ENCODE measurements at regions not wholly inside any gene's neighbourhood (a gene's known extent, or its start where the extent isn't known, plus 50 kb on each side); places are given as distances from the start of the nearest gene placed in this dataset.
"Not testable (repeated sequence)": the region's sequence is repeated elsewhere in the genome, so short reads cannot be mapped to it uniquely, and the experiment has no call there.

DNA sequence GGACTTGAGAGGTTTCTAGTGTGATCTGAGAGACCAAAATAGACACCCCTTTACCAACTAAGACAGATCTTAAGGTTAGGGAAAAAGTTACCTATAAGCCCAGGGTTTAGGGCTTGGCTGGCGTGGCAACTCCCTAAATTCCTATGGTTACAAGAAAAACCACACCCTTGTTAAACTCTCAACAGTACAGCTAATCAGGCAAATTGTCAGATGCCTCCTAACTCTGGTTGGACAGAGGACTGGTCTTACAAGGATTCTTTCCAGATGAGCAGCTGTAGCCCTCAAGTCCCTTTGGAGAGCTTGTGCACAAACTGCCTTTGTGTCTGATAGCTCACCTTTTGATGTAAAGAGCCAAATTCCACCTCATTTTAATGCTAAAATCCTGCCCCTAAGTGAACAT, 136.9 kb downstream of the BCL2L11 start:
- not testable (repeated sequence) for H4K20me1 ChIP-seq (ENCODE audit: insufficient read depth, low read length, poor library complexity, severe bottlenecking); H3K9me3 ChIP-seq (ENCODE audit: insufficient read depth, low read depth, low read length)

DNA sequence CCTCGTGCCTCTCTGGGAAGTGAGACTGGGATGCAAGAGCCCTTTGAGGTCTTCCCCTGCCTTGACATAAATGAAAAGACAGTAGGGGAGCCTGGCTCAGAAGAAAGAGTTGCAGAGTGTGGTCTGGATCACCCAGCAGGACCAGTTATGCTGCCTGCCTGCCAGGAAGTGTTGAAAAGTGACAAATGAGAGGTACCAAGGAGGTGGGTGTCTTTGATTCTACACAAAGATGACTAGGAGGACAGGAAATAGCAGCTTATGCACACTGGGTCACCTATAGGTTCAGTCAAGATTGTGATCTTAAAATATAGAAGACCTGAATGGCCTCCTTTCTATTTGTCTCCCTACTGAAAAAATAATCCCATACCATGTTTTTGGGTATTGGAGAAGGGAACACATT, 137.6 kb downstream of the BCL2L11 start:
- not testable (repeated sequence) for H3K9ac ChIP-seq (ENCODE audit: low read depth, low read length, poor library complexity, severe bottlenecking); H3K9me3 ChIP-seq (ENCODE audit: insufficient read depth, low read depth, low read length); H3K4me3 ChIP-seq (ENCODE audit: low read length, poor library complexity, severe bottlenecking); H3K79me2 ChIP-seq (ENCODE audit: insufficient read depth, low read length); H3K36me3 ChIP-seq (ENCODE audit: insufficient read depth, low read length); H3K9me2 ChIP-seq (replicated peaks; ENCODE audit: low read depth, low read length); H3F3A ChIP-seq (ENCODE audit: low read depth); H4K20me1 ChIP-seq (ENCODE audit: insufficient read depth, low read length, poor library complexity, severe bottlenecking); H3K27me3 ChIP-seq (ENCODE audit: insufficient read depth, low read length, poor library complexity, severe bottlenecking); H3K4me1 ChIP-seq (ENCODE audit: insufficient read depth, low read length, poor library complexity, severe bottlenecking); H2AFZ ChIP-seq (ENCODE audit: low read length); H3K4me2 ChIP-seq (ENCODE audit: low read depth, low read length, poor library complexity, severe bottlenecking)

More for the DNA sequence above, 136.9 kb downstream of the BCL2L11 start:
- H3K9me2 ChIP-seq (replicated peaks; ENCODE audit: low read depth, low read length); H3K36me3 ChIP-seq (ENCODE audit: insufficient read depth, low read length); H3F3A ChIP-seq (ENCODE audit: low read depth); H3K27me3 ChIP-seq (ENCODE audit: insufficient read depth, low read length, poor library complexity, severe bottlenecking); H3K4me1 ChIP-seq (ENCODE audit: insufficient read depth, low read length, poor library complexity, severe bottlenecking); H3K79me2 ChIP-seq (ENCODE audit: insufficient read depth, low read length); H3K4me2 ChIP-seq (ENCODE audit: low read depth, low read length, poor library complexity, severe bottlenecking); H3K4me3 ChIP-seq (ENCODE audit: low read length, poor library complexity, severe bottlenecking); H3K9ac ChIP-seq (ENCODE audit: low read depth, low read length, poor library complexity, severe bottlenecking); H2AFZ ChIP-seq (ENCODE audit: low read length): not testable (repeated sequence)

DNA sequence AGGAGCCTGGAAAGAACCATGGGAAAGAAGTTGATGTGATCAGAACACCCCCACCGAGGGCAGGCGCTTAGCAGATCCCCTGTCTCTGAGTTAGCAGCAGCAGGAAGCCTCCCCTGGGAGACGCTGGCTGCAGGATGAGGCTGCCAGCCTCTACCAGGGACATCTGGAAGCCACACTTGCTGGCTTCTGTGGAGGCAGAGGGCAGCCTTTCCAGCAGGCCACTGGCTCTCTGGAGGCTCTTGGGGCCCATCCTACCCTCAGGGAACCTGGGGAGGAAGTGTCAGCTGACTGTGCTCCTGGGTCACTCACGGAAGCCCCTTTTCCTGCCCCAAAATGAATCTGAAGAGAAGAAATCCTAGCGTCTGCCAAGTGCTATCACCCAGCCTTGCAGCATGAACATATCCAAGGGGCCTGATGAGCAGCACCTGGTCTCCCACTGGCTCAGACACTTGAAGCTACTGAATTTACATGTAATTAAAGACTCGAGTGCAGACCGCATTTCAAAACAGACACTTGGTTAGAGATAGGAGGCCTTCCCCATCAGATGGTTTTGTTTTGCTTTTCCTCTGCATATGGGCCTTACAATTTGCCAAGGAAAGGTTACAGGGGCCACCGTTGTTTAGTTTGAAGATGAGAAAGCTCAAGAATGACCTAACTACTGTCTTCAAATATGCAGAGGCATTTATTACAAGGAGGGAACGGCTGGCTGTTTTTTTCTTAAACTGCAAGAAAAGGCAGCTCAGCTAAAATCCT, 142.1 kb downstream of the BCL2L11 start:
- H3F3A ChIP-seq (ENCODE audit: low read depth); H4K20me1 ChIP-seq (ENCODE audit: insufficient read depth, low read length, poor library complexity, severe bottlenecking); H3K9ac ChIP-seq (ENCODE audit: low read depth, low read length, poor library complexity, severe bottlenecking); H3K27me3 ChIP-seq (ENCODE audit: insufficient read depth, low read length, poor library complexity, severe bottlenecking); H3K9me2 ChIP-seq (replicated peaks; ENCODE audit: low read depth, low read length); H3K4me1 ChIP-seq (ENCODE audit: insufficient read depth, low read length, poor library complexity, severe bottlenecking); H3K4me3 ChIP-seq (ENCODE audit: low read length, poor library complexity, severe bottlenecking); H3K79me2 ChIP-seq (ENCODE audit: insufficient read depth, low read length); H3K9me3 ChIP-seq (ENCODE audit: insufficient read depth, low read depth, low read length); H3K4me2 ChIP-seq (ENCODE audit: low read depth, low read length, poor library complexity, severe bottlenecking); H3K36me3 ChIP-seq (ENCODE audit: insufficient read depth, low read length); H2AFZ ChIP-seq (ENCODE audit: low read length): not testable (repeated sequence)

DNA sequence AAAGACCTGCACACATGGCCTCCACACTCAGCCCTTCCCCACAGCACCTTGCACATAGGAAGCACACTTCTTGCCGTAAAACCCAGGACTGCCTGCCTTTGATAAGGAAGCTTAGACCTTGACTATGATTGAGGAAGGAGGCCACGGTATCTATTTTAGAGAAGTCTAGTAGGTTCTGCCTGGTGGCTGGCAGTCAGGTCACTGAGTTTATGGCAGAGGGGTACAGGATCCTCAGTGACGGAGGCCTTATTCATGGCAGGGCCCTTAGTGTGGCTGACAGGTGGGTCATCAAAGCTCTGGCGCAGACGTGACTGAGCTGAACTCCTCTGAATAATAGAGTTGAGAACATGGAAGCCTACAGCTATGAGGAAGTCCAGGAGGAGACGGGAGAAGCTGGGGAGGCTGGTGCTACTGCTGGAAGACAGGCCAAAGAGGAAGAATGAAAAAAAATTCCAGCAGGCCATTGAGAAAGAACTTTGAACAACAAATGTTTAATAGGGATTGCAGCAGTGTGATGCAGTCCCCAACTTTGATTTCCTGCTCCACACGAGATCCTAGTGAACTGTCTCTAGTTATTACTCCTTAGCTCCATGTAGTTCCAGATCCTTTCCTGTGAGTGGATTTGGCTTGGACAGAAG, 142.8 kb downstream of the BCL2L11 start:
- H3K4me1 ChIP-seq (ENCODE audit: insufficient read depth, low read length, poor library complexity, severe bottlenecking): not testable (repeated sequence)

DNA sequence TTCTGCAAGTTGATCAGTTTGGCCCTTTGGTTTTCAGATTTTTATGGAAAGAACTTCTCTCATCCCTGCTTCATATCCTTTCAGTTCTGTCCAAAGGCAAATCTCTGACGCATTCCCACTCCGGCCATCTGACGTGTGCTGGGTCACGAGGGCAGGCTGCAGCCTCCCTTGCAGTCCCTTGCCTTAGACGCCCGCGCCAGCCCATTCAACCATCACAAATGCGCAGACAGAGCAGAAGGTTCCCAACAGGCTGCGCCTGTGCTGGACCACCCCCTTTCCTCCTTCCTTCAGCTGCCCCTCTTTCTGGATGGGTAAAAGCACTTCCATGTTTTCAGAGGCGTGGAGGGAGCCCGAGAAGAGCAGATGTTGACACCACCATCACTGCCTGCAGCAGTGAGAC, 144.2 kb downstream of the BCL2L11 start:
- H4K20me1 ChIP-seq (ENCODE audit: insufficient read depth, low read length, poor library complexity, severe bottlenecking); H3K4me1 ChIP-seq (ENCODE audit: insufficient read depth, low read length, poor library complexity, severe bottlenecking); H3F3A ChIP-seq (ENCODE audit: low read depth); H2AFZ ChIP-seq (ENCODE audit: low read length); H3K9me3 ChIP-seq (ENCODE audit: insufficient read depth, low read depth, low read length); H3K79me2 ChIP-seq (ENCODE audit: insufficient read depth, low read length); H3K4me2 ChIP-seq (ENCODE audit: low read depth, low read length, poor library complexity, severe bottlenecking); H3K4me3 ChIP-seq (ENCODE audit: low read length, poor library complexity, severe bottlenecking); H3K9ac ChIP-seq (ENCODE audit: low read depth, low read length, poor library complexity, severe bottlenecking); H3K9me2 ChIP-seq (replicated peaks; ENCODE audit: low read depth, low read length); H3K36me3 ChIP-seq (ENCODE audit: insufficient read depth, low read length); H3K27me3 ChIP-seq (ENCODE audit: insufficient read depth, low read length, poor library complexity, severe bottlenecking): not testable (repeated sequence)

More for the DNA sequence above, 142.8 kb downstream of the BCL2L11 start:
- H3K4me2 ChIP-seq (ENCODE audit: low read depth, low read length, poor library complexity, severe bottlenecking); H3K9me2 ChIP-seq (replicated peaks; ENCODE audit: low read depth, low read length); H3K27me3 ChIP-seq (ENCODE audit: insufficient read depth, low read length, poor library complexity, severe bottlenecking); H3F3A ChIP-seq (ENCODE audit: low read depth); H3K36me3 ChIP-seq (ENCODE audit: insufficient read depth, low read length); H4K20me1 ChIP-seq (ENCODE audit: insufficient read depth, low read length, poor library complexity, severe bottlenecking); H2AFZ ChIP-seq (ENCODE audit: low read length); H3K4me3 ChIP-seq (ENCODE audit: low read length, poor library complexity, severe bottlenecking); H3K79me2 ChIP-seq (ENCODE audit: insufficient read depth, low read length); H3K9ac ChIP-seq (ENCODE audit: low read depth, low read length, poor library complexity, severe bottlenecking); H3K9me3 ChIP-seq (ENCODE audit: insufficient read depth, low read depth, low read length): not testable (repeated sequence)

DNA sequence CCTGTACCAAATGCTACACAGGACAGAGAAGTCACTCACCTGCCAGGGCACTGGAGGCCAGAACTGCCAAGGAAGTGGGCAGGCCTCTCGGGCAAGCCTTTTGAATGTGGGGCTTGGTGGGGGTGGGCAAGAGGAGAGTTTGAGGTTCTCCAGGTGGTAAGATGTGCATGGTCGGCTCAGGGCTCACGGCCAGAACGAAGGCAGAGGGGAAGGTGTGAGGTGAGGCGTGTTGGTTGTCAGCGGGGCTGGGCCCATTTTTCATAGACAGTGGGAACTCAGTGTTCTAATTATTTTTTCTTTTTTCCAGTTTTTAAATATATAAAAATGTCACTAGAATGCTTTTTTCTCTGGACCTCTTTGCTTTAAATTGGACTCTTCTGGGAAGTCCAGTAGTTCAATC, 145.8 kb downstream of the BCL2L11 start:
- not testable (repeated sequence) for H2AFZ ChIP-seq (ENCODE audit: low read length); H3K9me3 ChIP-seq (ENCODE audit: insufficient read depth, low read depth, low read length); H3K27me3 ChIP-seq (ENCODE audit: insufficient read depth, low read length, poor library complexity, severe bottlenecking)

DNA sequence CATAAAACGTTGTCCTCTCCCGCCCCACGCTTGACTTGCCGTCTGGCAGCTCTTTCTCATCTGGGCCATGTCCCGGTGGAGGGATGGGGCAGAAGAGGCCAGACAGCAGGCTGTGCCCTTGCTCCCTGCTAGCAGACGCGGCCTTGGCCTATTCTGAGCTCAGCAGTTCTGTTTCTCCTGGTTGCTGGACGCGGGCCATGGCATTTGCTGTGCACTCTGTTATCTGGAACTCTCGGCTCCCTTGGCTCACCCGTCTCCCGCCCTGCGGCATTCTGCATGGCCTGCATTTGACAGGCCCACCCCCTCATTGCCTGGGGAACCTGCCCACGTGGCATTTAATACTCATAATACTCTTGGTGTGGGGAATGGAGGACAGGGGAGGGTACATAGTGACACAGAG, 146.3 kb downstream of the BCL2L11 start:
- not testable (repeated sequence) for H3K4me3 ChIP-seq (ENCODE audit: low read length, poor library complexity, severe bottlenecking); H3K36me3 ChIP-seq (ENCODE audit: insufficient read depth, low read length); H3K9ac ChIP-seq (ENCODE audit: low read depth, low read length, poor library complexity, severe bottlenecking); H3K79me2 ChIP-seq (ENCODE audit: insufficient read depth, low read length); H3K9me3 ChIP-seq (ENCODE audit: insufficient read depth, low read depth, low read length); H3K27me3 ChIP-seq (ENCODE audit: insufficient read depth, low read length, poor library complexity, severe bottlenecking); H3K9me2 ChIP-seq (replicated peaks; ENCODE audit: low read depth, low read length); H2AFZ ChIP-seq (ENCODE audit: low read length); H4K20me1 ChIP-seq (ENCODE audit: insufficient read depth, low read length, poor library complexity, severe bottlenecking); H3K4me1 ChIP-seq (ENCODE audit: insufficient read depth, low read length, poor library complexity, severe bottlenecking); H3F3A ChIP-seq (ENCODE audit: low read depth); H3K4me2 ChIP-seq (ENCODE audit: low read depth, low read length, poor library complexity, severe bottlenecking)

More for the DNA sequence above, 145.8 kb downstream of the BCL2L11 start:
- H3K36me3 ChIP-seq (ENCODE audit: insufficient read depth, low read length); H3K79me2 ChIP-seq (ENCODE audit: insufficient read depth, low read length); H3K9ac ChIP-seq (ENCODE audit: low read depth, low read length, poor library complexity, severe bottlenecking); H4K20me1 ChIP-seq (ENCODE audit: insufficient read depth, low read length, poor library complexity, severe bottlenecking); H3F3A ChIP-seq (ENCODE audit: low read depth); H3K4me1 ChIP-seq (ENCODE audit: insufficient read depth, low read length, poor library complexity, severe bottlenecking); H3K9me2 ChIP-seq (replicated peaks; ENCODE audit: low read depth, low read length); H3K4me2 ChIP-seq (ENCODE audit: low read depth, low read length, poor library complexity, severe bottlenecking); H3K4me3 ChIP-seq (ENCODE audit: low read length, poor library complexity, severe bottlenecking): not testable (repeated sequence)
